Amygdala (tissue), 56 donors: ENCODE measurements at regions not wholly inside any gene's neighbourhood (a gene's known extent, or its start where the extent isn't known, plus 50 kb on each side); places are given as distances from the start of the nearest gene placed in this dataset.
A peak's percentile ranks its signal among the peaks of the same experiment; 100 is the strongest.

Experiments used
- DNase-seq, 56 donors: peaks; one replicate each; lab custom pipeline; 2025; lab: John Stamatoyannopoulos, UW

GRCh38 chr5:9865574-9865973 is 235.4 kb upstream of the TAS2R1 start:
- DNase-seq = no peak

- no peak for DNase-seq
These were observed 234.6 kb upstream of the TAS2R1 start for GRCh38 chr5:9864791-9865190.

- no peak for DNase-seq
These were observed 233.3 kb upstream of the TAS2R1 start for GRCh38 chr5:9863486-9863885.

- no peak for DNase-seq
These were observed 231.6 kb upstream of the TAS2R1 start for GRCh38 chr5:9861666-9862256.

- no peak for DNase-seq
These were observed 229.7 kb upstream of the TAS2R1 start for GRCh38 chr5:9859808-9860207.

- DNase-seq = no peak
These were observed 227.9 kb upstream of the TAS2R1 start for GRCh38 chr5:9858043-9858442.

- DNase-seq = no peak
These were observed 223.2 kb upstream of the TAS2R1 start for GRCh38 chr5:9853309-9853708.

GRCh38 chr5:9852671-9853070 is 222.5 kb upstream of the TAS2R1 start:
- DNase-seq = no peak

GRCh38 chr5:9851458-9851857 is 221.3 kb upstream of the TAS2R1 start:
- DNase-seq = peak in 2 of 56 donors; percentile 5 to 38

- no peak for DNase-seq
These were observed 220.3 kb upstream of the TAS2R1 start for GRCh38 chr5:9850456-9850855.

- no peak for DNase-seq
These were observed 217.5 kb upstream of the TAS2R1 start for GRCh38 chr5:9847631-9848030.

- DNase-seq = no peak
These were observed 215.0 kb upstream of the TAS2R1 start for GRCh38 chr5:9845185-9845584.

- no peak for DNase-seq
These were observed 211.5 kb upstream of the TAS2R1 start for GRCh38 chr5:9841516-9842170.

- peak in 27 of 56 donors; percentile 3 to 55 (median 17) for DNase-seq
These were observed 208.8 kb upstream of the TAS2R1 start for GRCh38 chr5:9838916-9839315.

GRCh38 chr5:9834871-9835770 is 205.0 kb upstream of the TAS2R1 start:
- no peak for DNase-seq

GRCh38 chr5:9833871-9834270 is 203.7 kb upstream of the TAS2R1 start:
- DNase-seq = no peak

GRCh38 chr5:9832921-9833320 is 202.8 kb upstream of the TAS2R1 start:
- DNase-seq = no peak

- DNase-seq = no peak
These were observed 201.7 kb upstream of the TAS2R1 start for GRCh38 chr5:9831823-9832222.

- DNase-seq = no peak
These were observed 200.0 kb upstream of the TAS2R1 start for GRCh38 chr5:9830184-9830583.

- DNase-seq = no peak
These were observed 199.5 kb upstream of the TAS2R1 start for GRCh38 chr5:9829621-9830020.

- DNase-seq = no peak
These were observed 190.7 kb upstream of the TAS2R1 start for GRCh38 chr5:9820691-9821449.
